Smooth muscle cell of the brain vasculature (primary cell): ENCODE measurements at regions not wholly inside any gene's neighbourhood (a gene's known extent, or its start where the extent isn't known, plus 50 kb on each side); places are given as distances from the start of the nearest gene placed in this dataset.
"Not testable (repeated sequence)": the region's sequence is repeated elsewhere in the genome, so short reads cannot be mapped to it uniquely, and the experiment has no call there.

Source experiments
- DNase-seq: peaks from one replicate; pipeline ENCODE4 v3.0.0-alpha.2; 2012; ENCODE audit warnings: low read depth, low spot score

DNA sequence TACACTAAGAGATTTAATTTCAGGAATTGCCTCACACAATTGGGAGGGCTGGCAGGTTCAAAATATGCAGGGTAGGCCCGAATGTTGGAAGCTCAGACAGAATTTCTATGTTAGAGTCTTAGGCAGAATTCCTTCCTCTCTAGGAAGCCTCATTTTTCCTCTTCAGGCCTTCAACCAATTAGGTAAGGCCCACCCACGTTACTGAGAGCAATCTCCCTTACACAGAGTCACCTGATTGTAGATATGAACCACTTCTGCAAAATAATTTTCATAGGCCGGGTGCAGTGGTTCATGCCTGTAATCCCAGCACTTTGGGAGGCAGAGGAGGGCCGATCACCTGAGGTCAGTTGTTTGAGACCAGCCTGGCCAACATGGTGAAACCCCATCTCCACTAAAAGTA, 50.2 kb upstream of the HIVEP1 start:
- no peak for DNase-seq

DNA sequence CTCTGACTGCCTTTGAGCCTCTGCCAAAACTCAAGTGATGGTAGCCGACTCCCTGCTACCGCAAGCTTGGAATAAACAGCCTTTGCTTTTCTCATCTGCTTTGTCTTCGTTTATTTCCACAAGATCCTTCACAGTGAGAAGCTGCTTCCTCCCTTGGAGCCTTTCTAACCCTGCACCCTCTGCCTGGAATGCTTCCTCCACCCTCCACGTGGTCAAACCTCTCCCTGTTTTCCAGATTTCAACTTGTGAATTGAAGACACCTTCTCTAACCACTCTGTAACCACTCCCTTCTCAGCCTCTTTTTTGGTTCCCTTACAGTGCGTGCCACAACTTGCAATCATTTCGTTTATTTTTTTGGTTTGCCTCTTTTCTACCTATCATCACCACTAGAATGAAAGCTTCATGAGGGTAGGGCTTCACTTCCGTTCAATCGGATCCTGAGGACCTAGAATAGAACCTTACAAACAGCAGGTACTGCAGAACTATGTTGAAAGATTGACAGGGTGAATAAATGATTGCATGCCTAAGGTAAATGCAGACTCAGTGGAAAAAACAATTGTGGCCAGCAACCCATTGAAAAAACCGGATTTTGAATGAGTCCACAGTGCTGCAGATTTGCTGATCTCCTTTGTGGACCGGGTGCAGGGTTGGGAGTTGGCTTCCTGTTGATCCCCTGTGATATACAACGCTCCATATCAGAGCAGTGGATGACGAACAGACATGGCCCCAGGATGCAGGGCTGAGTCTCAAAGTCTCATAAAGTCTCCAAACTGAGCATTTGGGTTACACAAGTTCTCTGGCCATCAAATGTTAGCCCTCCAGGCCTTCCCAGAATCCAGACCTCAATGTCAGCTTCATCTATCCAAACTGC, 51.0 kb upstream of the HIVEP1 start:
- DNase-seq = no peak

DNA sequence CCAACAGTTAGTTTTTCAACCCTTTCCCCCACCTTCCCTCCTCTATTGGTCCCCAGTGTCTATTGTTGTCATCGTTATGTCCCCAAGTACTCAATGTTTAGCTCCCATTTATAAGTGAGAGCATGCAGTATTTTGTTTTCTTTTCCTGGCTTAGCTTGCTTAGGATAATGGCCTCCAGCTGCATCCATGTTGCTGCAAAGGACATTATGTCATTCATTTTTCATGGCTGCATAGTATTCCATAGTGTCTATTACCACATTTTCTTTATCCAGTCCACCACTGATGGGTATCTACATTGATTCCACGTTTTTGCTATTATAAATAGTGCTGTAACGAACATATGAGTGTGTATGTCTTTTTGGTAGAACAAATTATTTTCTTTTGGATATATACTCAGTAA, 55.3 kb upstream of the HIVEP1 start:
- DNase-seq = no peak

DNA sequence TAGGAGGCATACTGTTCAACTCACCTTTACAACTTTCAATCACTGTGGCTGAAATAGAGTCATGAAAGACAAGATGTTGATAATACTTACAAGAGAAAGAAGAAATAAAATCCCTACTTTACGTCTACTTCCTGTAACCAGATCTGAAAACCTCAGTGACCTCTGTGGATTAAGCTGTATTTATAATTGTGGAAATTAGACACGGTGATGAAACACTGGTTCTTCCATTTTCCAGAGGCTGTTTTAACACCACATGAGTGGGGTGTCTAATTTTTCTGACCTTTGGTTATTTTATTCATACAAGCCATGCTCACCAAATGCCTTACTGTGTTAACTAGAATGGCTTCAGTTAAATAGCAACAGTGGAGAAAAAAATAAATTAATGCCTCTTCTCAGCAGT, 58.5 kb upstream of the HIVEP1 start:
- DNase-seq = no peak

DNA sequence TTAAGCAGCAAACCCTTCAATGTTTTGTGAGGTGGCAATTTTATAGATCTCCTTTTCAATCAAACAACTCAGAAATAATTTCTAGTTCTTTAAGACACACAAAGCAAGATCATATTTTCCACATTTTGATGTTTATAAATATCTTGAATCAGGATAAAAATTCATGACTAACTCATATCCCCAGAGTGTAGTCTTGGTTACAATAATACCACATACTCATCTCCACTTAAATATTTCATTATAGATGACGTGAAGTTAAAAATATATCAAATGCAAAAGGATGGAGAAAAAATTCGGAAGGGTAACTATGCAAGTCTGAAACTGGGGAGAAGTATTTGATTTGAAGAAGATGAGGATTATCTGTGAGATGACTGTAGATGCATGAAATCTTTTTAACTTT, 59.8 kb upstream of the HIVEP1 start:
- DNase-seq = no peak

DNA sequence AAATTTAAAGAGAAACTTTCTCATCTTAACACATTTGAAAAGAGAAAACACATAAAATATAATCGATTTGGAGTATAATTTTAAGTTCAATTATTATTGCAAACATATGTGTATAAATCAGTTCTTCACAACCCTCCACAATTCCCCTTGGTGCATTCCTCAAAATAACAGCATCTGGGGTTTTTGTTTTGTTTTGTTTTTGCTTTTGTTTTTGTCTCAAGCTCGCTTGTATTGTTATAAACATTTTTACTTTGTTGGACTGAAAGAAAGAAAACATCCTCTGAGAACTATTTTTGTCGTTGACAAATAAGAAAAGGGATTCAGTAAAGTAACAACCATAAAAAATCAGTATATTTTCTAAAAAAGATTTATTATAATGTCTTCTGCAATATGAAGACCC, 60.2 kb upstream of the HIVEP1 start:
- DNase-seq = no peak

DNA sequence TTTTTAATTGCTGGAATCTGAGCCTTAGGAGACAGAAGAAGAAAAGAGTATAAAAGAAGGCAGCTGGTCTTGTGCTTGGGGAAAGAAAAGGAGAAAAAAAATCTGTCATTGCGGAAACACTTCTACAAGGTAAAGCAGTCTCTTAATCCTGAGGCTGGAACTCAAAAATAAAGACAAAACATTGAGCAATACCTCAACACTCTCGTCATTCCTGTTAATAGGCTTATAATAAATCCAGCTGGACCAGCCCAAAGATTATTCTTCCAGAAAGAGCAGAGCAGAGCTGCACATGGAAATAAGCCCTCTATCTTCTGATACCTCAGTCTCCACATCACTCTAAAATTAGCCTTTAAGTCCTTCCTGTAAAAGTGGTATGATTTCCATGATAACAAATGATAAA, 62.0 kb upstream of the HIVEP1 start:
- DNase-seq = no peak

DNA sequence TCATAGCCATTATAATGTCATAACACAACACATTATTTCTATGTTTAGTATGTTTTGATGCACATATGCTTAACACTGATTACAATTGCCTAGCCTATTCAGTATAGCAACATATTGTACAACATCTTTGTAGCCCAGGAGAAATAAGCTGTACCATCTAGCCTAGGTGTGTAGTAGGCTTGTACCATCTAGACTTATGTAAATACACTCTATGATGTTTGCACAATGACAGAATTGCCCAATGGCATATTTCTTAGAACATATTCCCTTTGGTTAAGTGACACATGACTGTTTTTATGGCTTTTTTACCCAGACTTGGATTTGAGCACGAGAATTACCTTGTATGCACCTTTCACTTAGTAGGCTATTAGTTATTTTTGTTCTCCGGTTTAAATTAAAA, 64.5 kb upstream of the HIVEP1 start:
- DNase-seq = no peak

DNA sequence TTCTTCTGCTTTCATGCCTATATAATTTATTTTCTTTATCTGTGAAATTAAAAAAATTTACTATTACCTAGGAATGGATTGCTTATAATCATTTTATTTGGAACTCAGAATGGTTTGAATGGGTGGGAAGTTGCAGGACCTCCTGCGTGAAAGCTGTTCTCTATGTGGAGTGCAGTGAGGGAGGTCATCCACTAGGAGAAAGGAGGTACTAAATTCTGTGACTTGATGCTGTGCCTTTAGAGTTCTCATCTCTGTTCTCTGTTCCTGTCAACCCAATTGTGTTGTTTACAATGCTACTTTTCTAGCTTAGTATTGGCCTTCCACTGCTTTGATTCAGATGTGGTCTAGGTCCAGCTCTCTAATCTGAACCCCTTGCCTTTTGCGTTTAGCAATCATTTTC, 65.0 kb upstream of the HIVEP1 start:
- no peak for DNase-seq

DNA sequence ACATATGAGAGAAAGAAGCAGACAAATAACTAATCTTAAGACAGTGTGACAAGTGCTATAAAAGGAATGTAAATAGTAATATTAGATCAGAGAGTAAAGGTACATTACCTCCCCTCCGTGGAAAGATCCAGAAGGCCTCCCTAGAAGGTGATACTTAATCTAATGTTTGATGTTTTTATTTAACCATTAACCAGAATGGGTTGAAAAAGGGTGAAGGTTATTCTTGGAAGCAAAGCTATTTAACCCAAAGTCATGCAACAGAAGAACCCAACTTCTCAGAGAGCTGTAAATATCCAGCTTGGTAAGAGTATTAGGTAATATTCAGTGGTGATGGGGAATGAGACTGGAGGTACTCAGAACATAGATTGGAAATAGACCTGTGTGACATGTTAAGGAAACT, 68.0 kb upstream of the HIVEP1 start:
- no peak for DNase-seq

DNA sequence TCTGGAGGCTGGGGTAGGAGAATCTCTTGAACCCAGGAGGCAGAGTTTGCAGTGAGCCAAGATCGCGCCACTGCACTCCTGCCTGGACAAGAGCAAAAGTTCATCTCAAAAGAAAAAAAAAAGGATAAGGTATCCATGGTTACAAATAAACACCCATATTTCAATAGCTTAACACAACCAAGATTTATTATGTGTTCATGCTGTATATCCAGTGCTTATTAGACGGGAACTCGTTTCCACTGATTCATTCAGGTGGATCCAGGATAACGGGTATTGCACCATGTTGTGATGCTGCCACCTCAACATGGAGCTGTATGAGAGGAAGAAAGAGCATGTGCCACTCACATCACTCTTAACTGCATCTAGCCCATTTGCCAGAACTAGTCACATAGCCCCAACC, 69.1 kb upstream of the HIVEP1 start:
- no peak for DNase-seq

DNA sequence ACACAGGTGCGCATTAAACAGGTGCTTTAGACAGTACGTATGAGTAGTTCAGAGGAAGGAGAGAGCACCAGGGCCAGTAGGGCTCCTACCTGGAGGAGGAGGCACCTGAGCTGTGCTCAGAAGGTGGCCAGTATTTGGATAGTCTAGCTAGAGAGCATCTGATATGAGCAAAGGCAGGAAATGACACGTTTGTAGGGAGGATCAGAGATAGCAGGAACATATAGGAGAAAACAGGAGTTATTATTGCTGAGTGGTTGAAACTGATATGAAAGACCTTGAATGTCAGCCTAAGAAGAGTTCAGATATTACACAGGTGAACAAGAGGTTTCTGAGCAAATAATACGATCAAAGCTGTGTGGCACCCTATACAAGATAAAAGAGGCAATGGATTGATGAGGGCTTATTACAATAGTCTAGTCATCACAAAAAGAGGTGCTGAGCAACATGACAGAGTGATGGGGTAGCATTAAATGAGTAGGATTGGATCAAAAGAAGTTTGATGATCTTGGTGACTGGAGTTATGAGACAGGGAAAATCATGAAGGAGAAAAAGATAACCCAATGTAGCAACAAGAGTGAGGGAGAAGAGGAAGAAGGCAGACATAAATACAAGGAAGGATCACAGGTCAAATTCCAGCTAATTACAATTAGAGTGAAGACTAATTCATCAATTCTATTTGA, 69.8 kb upstream of the HIVEP1 start:
- no peak for DNase-seq

DNA sequence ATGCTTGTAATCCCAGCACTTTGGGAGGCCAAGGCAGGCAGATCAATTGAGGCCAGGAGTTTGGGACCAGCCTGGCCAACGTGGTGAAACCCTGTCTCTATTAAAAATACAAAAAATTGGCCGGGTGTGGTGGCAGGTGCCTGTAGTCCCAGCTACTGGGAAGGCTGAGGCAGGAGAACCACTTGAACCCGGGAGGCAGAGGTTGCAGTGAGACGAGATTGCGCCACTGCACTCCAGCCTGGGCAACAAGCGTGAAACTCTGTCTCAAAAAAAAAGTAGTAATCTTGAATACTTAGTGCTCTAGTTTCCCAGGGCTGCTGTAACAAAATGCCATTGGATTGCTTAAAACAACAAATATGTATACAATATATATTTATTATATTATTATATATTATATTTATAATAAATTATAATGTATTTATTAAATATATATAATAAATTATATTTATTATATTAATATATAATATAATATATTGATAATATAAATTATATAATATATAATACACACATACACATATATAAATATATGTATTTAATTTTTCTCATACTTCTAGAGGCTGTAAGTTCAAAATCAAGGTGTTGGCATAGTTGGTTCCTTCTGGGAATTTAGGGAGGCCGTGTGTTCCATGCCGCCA, 71.5 kb upstream of the HIVEP1 start:
- DNase-seq = not testable (repeated sequence)

DNA sequence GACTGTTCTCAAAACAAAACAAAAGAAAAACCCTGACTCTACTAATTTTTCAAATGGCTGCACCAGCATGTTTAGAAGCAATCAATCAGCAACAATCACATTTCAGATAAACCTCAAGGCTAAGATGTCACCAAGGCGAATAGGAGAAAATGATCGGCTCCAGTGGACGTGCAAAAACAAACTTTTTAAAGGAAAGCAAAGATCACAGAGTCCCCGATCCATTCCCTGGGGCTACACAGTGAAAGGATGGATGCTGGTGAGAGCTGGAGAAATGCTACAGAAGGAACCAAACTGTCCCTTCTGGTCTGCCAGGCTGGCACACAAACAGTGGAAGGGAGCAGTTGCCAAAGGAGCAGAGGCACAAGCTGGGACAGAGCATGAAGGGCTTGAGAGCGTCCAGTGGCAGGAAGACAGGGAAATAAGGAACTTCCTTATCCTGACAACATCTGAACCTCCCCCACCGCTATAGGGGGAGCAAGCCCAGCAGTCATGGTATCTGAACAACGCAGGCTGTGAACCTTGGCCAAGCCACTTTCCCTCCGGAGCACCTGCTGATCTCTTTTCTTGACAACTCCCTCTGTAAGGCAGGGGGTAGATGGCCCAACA, 73.7 kb upstream of the HIVEP1 start:
- DNase-seq = no peak

DNA sequence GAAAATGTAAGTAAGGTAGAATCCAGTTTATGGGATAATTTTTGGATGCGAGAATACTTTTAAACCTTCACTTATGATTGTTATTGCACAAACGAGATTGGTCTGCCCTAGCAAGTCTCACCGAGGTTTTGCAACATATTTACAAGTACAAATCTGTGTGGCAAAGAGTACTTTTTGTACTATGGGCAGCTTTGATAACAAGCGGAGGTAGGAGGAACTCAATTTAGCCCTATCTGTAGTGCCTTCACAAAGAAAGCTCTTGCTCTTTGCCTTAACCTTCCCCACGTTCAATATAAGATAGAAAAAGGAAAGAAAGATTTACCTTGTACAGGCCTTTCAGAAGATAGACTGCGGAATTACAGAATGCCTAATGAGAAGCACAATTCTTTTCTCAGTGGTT, 77.5 kb upstream of the HIVEP1 start:
- no peak for DNase-seq

DNA sequence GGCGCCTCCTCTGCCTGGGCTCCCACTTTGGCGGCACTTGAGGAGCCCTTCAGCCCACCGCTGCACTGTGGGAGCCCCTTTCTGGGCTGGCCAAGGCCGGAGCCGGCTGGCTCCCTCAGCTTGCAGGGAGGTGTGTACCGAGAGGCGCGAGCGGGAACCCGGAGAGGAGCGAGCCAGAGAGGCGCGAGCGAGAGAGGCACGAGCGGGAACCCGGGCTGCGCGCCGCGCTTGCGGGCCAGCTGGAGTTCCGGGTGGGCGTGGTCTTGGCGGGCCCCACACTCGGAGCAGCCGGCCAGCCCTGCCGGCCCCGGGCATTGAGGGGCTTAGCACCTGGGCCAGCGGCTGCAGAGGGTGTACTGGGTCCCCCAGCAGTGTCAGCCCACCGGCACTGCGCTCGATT, 79.2 kb upstream of the HIVEP1 start:
- DNase-seq = not testable (repeated sequence)

DNA sequence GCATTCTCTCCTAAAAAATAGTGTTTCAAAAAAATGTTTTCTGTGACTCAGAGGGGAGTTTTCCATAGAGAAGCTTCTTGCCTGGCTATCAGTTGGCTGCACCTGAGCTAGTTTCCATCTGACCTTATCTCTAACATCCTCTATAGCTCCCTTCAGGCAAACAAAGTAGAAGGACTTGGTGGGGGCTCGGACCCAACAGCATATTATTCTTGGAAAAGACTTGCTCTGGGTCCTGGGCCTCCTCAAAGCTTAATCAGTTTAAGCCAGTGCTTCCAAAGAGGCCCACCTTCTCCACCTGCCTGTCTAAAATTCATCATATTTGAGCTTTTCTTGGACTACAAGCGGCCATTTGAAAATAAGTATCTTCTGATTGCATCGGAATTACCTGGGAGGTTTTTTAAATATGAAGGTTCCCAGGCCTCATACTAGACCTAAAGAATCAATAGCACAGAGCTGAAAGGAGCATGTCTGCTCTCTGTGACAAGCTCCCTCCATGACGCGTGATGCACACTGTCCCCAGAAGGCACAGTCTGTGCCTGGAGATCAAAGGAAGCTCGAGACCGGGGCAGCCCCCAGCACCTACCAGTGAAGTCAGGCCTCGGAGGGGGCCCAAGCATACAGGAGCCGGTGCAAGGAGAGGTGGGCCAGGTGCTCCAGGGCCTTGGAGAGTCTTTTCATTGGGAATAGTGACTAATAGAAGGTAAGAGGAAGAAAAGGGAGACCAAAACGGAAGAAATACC, 80.6 kb upstream of the HIVEP1 start:
- no peak for DNase-seq

DNA sequence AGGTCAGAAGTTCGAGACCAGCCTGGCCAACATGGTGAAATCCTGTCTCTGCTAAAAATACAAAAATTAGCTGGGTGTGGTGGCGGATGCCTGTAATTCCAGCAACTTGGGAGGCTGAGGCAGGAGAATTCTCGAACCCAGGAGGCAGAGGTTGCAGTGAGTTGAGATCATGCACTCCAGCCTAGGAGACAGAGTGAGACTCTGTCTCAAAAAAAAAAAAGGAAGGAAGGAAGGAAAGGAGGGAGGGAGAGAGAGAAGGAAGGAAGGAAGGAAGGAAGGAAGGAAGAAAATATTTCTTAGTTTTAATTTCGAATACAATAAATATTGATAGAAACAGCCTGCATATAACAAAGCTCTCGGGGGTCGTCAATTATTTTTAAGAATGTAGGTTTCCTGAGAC, 81.3 kb upstream of the HIVEP1 start:
- not testable (repeated sequence) for DNase-seq

DNA sequence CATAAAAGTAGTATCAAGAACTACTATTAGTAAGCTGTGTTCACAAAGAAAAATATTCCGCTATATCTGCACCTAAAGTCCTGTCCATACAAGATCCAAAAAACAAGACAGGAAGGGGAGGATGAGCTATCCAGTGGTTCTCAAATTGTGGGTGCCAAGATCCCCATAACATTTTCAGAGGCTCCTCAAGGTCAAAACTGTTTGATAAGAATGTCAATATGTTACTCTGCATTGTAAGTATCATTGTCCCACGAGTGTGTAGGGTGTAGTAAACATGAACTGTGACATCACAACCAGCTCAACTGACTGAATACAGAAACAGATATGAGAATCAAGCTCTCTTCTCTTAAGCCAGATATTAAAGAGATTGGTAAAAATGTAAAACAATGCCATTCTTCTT, 81.9 kb upstream of the HIVEP1 start:
- no peak for DNase-seq

DNA sequence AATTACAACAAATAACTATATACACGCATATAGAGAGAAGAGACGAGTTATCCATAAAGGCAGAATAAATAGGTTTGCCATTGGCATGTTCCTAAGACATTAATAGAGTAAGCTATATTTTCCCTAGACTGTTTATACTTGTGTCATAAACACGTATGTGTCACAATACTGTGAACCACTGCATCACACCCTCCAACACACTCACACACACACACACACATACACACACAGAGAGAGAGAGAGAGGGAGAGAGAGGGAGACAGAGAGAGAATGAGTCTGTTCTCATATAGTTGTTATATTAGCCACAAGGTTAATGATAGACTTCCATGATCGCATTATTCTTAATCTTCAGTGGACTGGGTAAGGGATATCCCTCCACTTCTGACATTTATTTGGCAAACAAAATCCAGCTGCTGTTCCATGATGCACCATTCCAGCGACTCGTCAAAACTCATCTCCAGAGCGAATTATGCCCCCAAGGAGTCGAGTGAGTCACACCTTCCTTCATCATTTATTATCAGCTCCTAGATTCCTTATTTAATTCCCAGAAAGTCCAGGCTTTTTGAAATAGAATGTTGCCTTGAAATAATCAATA, 82.8 kb upstream of the HIVEP1 start:
- DNase-seq = no peak
